Stimulated activated CD4-positive, alpha-beta T cell treated with anti-CD3 and anti-CD28 coated beads, TNF-alpha, amount 100 ng/mL, for 48 hours (primary cell): ENCODE measurements at regions not wholly inside any gene's neighbourhood (a gene's known extent, or its start where the extent isn't known, plus 50 kb on each side); places are given as distances from the start of the nearest gene placed in this dataset.

Experiments
- DNase-seq, 3 donors: peaks; one replicate each; pipeline ENCODE4 v3.0.0-alpha.2; 2020; ENCODE audit warnings: low read depth in 3 of 3

GRCh38 chr20:57879779-57880570 lies 170.2 kb upstream of the PMEPA1 start:
- no peak for DNase-seq

- DNase-seq = no peak
Measured at GRCh38 chr20:57879437-57879778, 169.6 kb upstream of the PMEPA1 start.

- DNase-seq = no peak
Measured at GRCh38 chr20:57878786-57879424, 169.1 kb upstream of the PMEPA1 start.

- DNase-seq = no peak
Measured at GRCh38 chr20:57877995-57878394, 168.2 kb upstream of the PMEPA1 start.

- no peak for DNase-seq
Measured at GRCh38 chr20:57877131-57877824, 167.5 kb upstream of the PMEPA1 start.

- no peak for DNase-seq
Measured at GRCh38 chr20:57876163-57876562, 166.3 kb upstream of the PMEPA1 start.

- no peak for DNase-seq
Measured at GRCh38 chr20:57874141-57874540, 164.3 kb upstream of the PMEPA1 start.

GRCh38 chr20:57872816-57873409 lies 163.1 kb upstream of the PMEPA1 start:
- DNase-seq = no peak

GRCh38 chr20:57871237-57871632 lies 161.4 kb upstream of the PMEPA1 start:
- no peak for DNase-seq

GRCh38 chr20:57870597-57871236 lies 160.9 kb upstream of the PMEPA1 start:
- no peak for DNase-seq

GRCh38 chr20:57869951-57870315 lies 160.1 kb upstream of the PMEPA1 start:
- no peak for DNase-seq

GRCh38 chr20:57869291-57869950 lies 159.6 kb upstream of the PMEPA1 start:
- DNase-seq = no peak

- no peak for DNase-seq
Measured at GRCh38 chr20:57868310-57868709, 158.5 kb upstream of the PMEPA1 start.

GRCh38 chr20:57867807-57868206 lies 158.0 kb upstream of the PMEPA1 start:
- DNase-seq = no peak

- no peak for DNase-seq
Measured at GRCh38 chr20:57867181-57867803, 157.5 kb upstream of the PMEPA1 start.

GRCh38 chr20:57866250-57867106 lies 156.7 kb upstream of the PMEPA1 start:
- DNase-seq = no peak

- no peak for DNase-seq
Measured at GRCh38 chr20:57865266-57865665, 155.5 kb upstream of the PMEPA1 start.

GRCh38 chr20:57860576-57860975 lies 150.8 kb upstream of the PMEPA1 start:
- DNase-seq = no peak

GRCh38 chr20:57857969-57858368 lies 148.2 kb upstream of the PMEPA1 start:
- DNase-seq = no peak

- DNase-seq = no peak
Measured at GRCh38 chr20:57857118-57857517, 147.3 kb upstream of the PMEPA1 start.
